Thyroid gland (tissue), 4 donors: ENCODE measurements at regions not wholly inside any gene's neighbourhood (a gene's known extent, or its start where the extent isn't known, plus 50 kb on each side); places are given as distances from the start of the nearest gene placed in this dataset.

Experiments used
- POLR2A ChIP-seq, 2 donors: fragments of 450-650 bp; IDR thresholded peaks; one replicate each; pipeline ENCODE4 v1.6.1; 2017; ENCODE audit warnings: antibody characterized with exemption in 2 of 2, mild to moderate bottlenecking in 2 of 2, moderate library complexity in 1 of 2
- TF ChIP-seq, protein P1 (sequence below), 6 experiments: fragments of 200-600 bp in 3 of 6; fragments of 450-650 bp in 3 of 6; sonication (generic) in 3 of 6; IDR thresholded peaks; one replicate each; pipeline ENCODE4 v1.5.1; 2016 to 2019; ENCODE audit warnings: antibody characterized with exemption in 6 of 6, mild to moderate bottlenecking in 2 of 6, inconsistent platforms in 1 of 6, moderate library complexity in 1 of 6

DNA sequence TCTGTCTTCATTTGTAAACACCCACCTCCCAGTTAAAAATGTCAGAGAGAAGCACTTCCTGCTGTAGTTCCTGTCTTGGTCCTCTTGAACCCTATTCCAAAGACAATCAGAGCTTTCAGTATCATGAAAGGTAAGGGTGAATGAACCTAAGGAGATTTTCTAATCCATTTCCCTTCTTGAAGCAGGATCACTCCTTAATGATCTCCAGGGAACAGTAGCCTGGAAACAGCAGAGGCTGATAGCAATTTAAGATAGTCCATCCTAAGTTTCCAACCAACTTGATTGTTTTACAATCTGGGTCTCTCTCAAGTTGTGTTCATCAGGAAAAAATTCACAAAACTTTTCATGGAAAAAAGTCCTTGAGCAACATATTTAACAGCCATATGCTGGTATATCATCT lies 273.6 kb downstream of the NEBL start:
- TF ChIP-seq, protein P1, sequence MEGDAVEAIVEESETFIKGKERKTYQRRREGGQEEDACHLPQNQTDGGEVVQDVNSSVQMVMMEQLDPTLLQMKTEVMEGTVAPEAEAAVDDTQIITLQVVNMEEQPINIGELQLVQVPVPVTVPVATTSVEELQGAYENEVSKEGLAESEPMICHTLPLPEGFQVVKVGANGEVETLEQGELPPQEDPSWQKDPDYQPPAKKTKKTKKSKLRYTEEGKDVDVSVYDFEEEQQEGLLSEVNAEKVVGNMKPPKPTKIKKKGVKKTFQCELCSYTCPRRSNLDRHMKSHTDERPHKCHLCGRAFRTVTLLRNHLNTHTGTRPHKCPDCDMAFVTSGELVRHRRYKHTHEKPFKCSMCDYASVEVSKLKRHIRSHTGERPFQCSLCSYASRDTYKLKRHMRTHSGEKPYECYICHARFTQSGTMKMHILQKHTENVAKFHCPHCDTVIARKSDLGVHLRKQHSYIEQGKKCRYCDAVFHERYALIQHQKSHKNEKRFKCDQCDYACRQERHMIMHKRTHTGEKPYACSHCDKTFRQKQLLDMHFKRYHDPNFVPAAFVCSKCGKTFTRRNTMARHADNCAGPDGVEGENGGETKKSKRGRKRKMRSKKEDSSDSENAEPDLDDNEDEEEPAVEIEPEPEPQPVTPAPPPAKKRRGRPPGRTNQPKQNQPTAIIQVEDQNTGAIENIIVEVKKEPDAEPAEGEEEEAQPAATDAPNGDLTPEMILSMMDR (IDR thresholded peaks at IDR 0.05) = no peak
- TF ChIP-seq POLR2A (IDR thresholded peaks at IDR 0.05) = no peak
